ENCODE measurements at regions not wholly inside any gene's neighbourhood (a gene's known extent, or its start where the extent isn't known, plus 50 kb on each side); places are given as distances from the start of the nearest gene placed in this dataset.

DNA sequence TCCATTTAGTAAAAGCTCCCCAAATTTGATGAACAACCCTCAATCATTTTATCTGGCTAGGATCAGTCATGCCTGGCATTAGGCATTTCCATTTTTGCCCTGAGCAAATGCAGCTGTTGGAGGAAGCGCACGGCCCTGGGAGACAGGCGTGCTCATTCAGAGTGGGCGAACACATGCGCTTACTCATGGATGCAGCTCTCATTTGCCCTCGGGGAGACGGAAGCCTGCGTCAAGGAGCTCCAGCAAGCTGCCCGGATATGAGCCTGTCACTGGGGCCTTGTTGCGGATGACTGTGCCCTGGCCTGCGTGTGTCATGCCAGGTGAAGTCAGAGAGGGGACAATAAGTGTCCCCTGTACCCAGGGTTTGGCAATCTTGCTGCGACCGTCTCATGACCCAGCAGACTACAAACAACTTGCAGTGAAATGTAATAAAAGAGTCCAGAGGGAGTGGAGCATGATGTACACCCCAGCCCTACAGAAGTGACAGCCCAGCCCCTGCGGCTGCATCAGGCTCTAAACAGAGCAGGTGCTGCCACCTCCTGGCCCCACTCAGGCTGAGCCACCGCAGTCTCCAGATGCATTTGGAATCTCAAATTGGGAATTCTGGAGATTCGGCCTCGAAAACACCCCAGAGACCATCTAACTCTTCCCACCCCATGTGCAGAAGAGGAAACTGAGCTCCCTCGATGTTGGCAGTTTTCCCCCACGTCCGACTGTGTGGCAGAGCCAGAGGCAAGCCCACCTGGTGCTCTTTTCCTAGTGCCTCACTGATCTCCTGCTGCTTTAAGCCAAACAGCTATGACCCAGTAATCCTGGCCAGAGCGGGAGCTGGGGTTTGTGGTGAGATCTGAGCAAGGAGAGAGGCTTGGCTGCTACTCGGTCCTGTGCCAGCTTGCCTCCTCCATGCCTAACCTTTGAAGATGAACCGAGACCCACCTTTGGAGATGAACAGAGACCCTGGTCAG lies 105.0 kb upstream of the ALK start:
- Histone ChIP-seq H3K4me2 (no peak overlapping the region), H2AFZ (no peak overlapping the region), H4K20me1 (ENCODE audit: insufficient read depth, poor library complexity, severe bottlenecking) (no peaks in the 10 kb centered on the region), H3K79me2 (no peaks in the 10 kb centered on the region), H3K4me1 (ENCODE audit: insufficient read depth) (no peaks in the 10 kb centered on the region), H3K27me3 (peaks cover 8% of the 10 kb centered on the region), H3K27ac (no peak overlapping the region), H3K9me3 (ENCODE audit: low read depth) (no peaks in the 10 kb centered on the region), H3K9me2 (replicated peaks; ENCODE audit: insufficient read depth) (no peaks in the 10 kb centered on the region), H3K36me3 (replicated peaks; ENCODE audit: insufficient read depth, low read depth) (no peaks in the 10 kb centered on the region), H3K4me3 (no peak overlapping the region)
- no peak for TF ChIP-seq EZH2phosphoT487 (IDR thresholded peaks at IDR 0.05; ENCODE audit: low read depth, severe bottlenecking, unreplicated experiment)
- TF ChIP-seq EZH2 (IDR thresholded peaks at IDR 0.05; ENCODE audit: borderline replicate concordance), result no peak
- TF ChIP-seq, protein P1, sequence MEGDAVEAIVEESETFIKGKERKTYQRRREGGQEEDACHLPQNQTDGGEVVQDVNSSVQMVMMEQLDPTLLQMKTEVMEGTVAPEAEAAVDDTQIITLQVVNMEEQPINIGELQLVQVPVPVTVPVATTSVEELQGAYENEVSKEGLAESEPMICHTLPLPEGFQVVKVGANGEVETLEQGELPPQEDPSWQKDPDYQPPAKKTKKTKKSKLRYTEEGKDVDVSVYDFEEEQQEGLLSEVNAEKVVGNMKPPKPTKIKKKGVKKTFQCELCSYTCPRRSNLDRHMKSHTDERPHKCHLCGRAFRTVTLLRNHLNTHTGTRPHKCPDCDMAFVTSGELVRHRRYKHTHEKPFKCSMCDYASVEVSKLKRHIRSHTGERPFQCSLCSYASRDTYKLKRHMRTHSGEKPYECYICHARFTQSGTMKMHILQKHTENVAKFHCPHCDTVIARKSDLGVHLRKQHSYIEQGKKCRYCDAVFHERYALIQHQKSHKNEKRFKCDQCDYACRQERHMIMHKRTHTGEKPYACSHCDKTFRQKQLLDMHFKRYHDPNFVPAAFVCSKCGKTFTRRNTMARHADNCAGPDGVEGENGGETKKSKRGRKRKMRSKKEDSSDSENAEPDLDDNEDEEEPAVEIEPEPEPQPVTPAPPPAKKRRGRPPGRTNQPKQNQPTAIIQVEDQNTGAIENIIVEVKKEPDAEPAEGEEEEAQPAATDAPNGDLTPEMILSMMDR (IDR thresholded peaks at IDR 0.05; ENCODE audit: poor library complexity), result peak; percentile 91
- WGBS (ENCODE audit: low lambda C conversion rate, missing lambda C conversion rate), result 48% methylated on average over 23 of the region's 23 CpGs
- peak; percentile 85 for DNase-seq (ENCODE audit: low spot score)

DNA sequence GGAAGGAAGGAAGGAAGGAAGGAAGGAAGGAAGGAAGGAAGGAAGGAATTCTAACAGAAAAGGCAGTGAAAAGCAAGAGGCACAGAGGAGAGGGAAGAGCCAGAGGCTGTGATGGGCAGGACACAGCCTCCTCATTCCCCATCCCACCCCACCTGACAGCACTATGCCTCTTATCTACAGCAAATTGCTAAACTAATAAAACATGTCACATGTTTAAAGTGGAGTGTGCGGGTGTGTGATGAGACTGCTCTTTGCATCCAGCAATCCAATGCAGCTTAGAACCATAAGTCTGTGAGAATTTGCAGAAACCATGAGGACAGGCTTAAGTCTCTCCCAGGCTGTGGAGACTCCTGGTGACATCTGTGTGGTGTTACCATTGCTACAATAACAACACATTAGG lies 108.4 kb upstream of the ALK start:
- TF ChIP-seq EZH2 (IDR thresholded peaks at IDR 0.05; ENCODE audit: borderline replicate concordance) (no peak), EZH2phosphoT487 (IDR thresholded peaks at IDR 0.05; ENCODE audit: low read depth, severe bottlenecking, unreplicated experiment) (no peak)
- TF ChIP-seq, protein P1 (IDR thresholded peaks at IDR 0.05; ENCODE audit: poor library complexity), result no peak
- WGBS (ENCODE audit: low lambda C conversion rate, missing lambda C conversion rate), result 27% methylated on average over 1 of the region's 1 CpG

DNA sequence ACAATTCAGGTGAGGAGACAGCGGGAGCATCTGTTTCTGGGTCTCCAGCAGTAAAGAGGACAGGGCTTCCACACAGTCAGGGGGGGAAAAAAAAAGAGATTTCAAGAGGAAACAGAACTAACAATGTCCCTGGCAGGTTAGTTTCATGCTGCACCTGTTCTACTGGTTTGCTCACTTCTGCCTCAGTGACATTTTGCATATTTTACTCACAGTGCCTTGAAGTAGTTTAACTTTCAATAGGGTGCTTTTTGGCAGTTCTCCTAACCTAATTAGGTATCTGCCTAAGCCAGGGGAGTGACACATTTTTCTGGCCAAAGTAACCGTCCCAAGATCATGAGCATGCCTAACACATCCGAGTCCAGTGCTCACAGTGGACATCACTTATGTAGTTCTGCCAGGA lies 109.0 kb upstream of the ALK start:
- no peak for DNase-seq (ENCODE audit: low spot score)
- Histone ChIP-seq H3K36me3 (replicated peaks; ENCODE audit: insufficient read depth, low read depth) (no peaks in the 10 kb centered on the region), H4K20me1 (ENCODE audit: insufficient read depth, poor library complexity, severe bottlenecking) (no peaks in the 10 kb centered on the region), H3K4me3 (no peak overlapping the region), H2AFZ (no peak overlapping the region), H3K27ac (no peak overlapping the region), H3K9me3 (ENCODE audit: low read depth) (no peaks in the 10 kb centered on the region), H3K79me2 (no peaks in the 10 kb centered on the region), H3K4me2 (no peak overlapping the region), H3K9me2 (replicated peaks; ENCODE audit: insufficient read depth) (no peaks in the 10 kb centered on the region), H3K27me3 (peaks cover 8% of the 10 kb centered on the region), H3K4me1 (ENCODE audit: insufficient read depth) (no peaks in the 10 kb centered on the region)
- TF ChIP-seq EZH2phosphoT487 (IDR thresholded peaks at IDR 0.05; ENCODE audit: low read depth, severe bottlenecking, unreplicated experiment) (no peak), EZH2 (IDR thresholded peaks at IDR 0.05; ENCODE audit: borderline replicate concordance) (no peak)
- TF ChIP-seq, protein P1 (IDR thresholded peaks at IDR 0.05; ENCODE audit: poor library complexity), result no peak
- WGBS (ENCODE audit: low lambda C conversion rate, missing lambda C conversion rate), result 81% methylated on average over 3 of the region's 3 CpGs

More for the DNA sequence above, 108.4 kb upstream of the ALK start:
- no peaks in the 10 kb centered on the region for H3K9me3 ChIP-seq (ENCODE audit: low read depth)
- no peak overlapping the region for H2AFZ ChIP-seq
- H3K4me3 ChIP-seq, result no peak overlapping the region
- H3K36me3 ChIP-seq (replicated peaks; ENCODE audit: insufficient read depth, low read depth), result no peaks in the 10 kb centered on the region
- H3K27me3 ChIP-seq, result peaks cover 8% of the 10 kb centered on the region
- no peaks in the 10 kb centered on the region for H3K79me2 ChIP-seq
- H3K9me2 ChIP-seq (replicated peaks; ENCODE audit: insufficient read depth), result no peaks in the 10 kb centered on the region
- H3K4me1 ChIP-seq (ENCODE audit: insufficient read depth), result no peaks in the 10 kb centered on the region
- H3K4me2 ChIP-seq, result no peak overlapping the region
- H4K20me1 ChIP-seq (ENCODE audit: insufficient read depth, poor library complexity, severe bottlenecking), result no peaks in the 10 kb centered on the region
- DNase-seq (ENCODE audit: low spot score), result peak; percentile 31
- no peak overlapping the region for H3K27ac ChIP-seq
